Caco-2 (cell line): ENCODE measurements at regions not wholly inside any gene's neighbourhood (a gene's known extent, or its start where the extent isn't known, plus 50 kb on each side); places are given as distances from the start of the nearest gene placed in this dataset.

Source experiments
- BruUV-seq: library from RNA; stranded (reverse); fragments of 400-500 nt; replicated peaks from 2 replicates; lab custom pipeline; 2021; lab: Mats Ljungman, UMichigan
- CTCF ChIA-PET: fragments of 300-600 bp; sonication (Branson Sonifier 250); formaldehyde crosslinking; loops from one replicate; lab custom pipeline; 2022; ENCODE audit warnings: antibody characterized with exemption; lab: Charles Lee
- POLR2A ChIA-PET: fragments of 300-600 bp; sonication (Branson Sonifier 250); formaldehyde crosslinking; loops from one replicate; lab custom pipeline; 2022; ENCODE audit warnings: antibody characterized with exemption; lab: Charles Lee
- DNase-seq, 2 experiments: peaks; one replicate each; pipeline versions ENCODE4 v3.0.0 to v3.0.0-alpha.2; 2020 to 2022
- H3K27me3 ChIP-seq: replicated peaks from 2 replicates; pipeline ENCODE4 v1.6.0; 2011; ENCODE audit warnings: low read length; ENCODE audit not compliant: control insufficient read depth, insufficient read depth
- H3K36me3 ChIP-seq: 2 replicates; pipeline ENCODE4 v1.5.1; 2011; ENCODE audit warnings: low read length; ENCODE audit not compliant: control insufficient read depth, insufficient read depth
- H3K4me1 ChIP-seq: fragments of 250-450 bp; sonication (Bioruptor Pico); 2 replicates; pipeline ENCODE4 v1.5.1; 2020; ENCODE audit warnings: mild to moderate bottlenecking
- H3K4me3 ChIP-seq: 2 replicates; pipeline ENCODE4 v1.5.1; 2011; ENCODE audit warnings: low read depth, mild to moderate bottlenecking, control low read depth, low read length
- H3K9me3 ChIP-seq: fragments of 250-450 bp; sonication (Bioruptor Pico); 2 replicates; pipeline ENCODE4 v1.5.1; 2020; ENCODE audit warnings: mild to moderate bottlenecking, moderate library complexity
- H3K27ac Mint-ChIP-seq: one replicate; pipeline ENCODE4 v1.8.0; 2022; ENCODE audit warnings: mixed read lengths; ENCODE audit not compliant: unreplicated experiment
- H3K27me3 Mint-ChIP-seq: one replicate; pipeline ENCODE4 v1.8.0; 2022; ENCODE audit warnings: mixed read lengths; ENCODE audit not compliant: insufficient read depth, unreplicated experiment
- H3K36me3 Mint-ChIP-seq: one replicate; pipeline ENCODE4 v1.8.0; 2022; ENCODE audit warnings: mild to moderate bottlenecking, mixed read lengths; ENCODE audit not compliant: insufficient read depth, unreplicated experiment
- H3K4me1 Mint-ChIP-seq: one replicate; pipeline ENCODE4 v1.8.0; 2022; ENCODE audit warnings: low read depth, mixed read lengths; ENCODE audit not compliant: unreplicated experiment
- H3K4me3 Mint-ChIP-seq: one replicate; pipeline ENCODE4 v1.8.0; 2022; ENCODE audit warnings: mild to moderate bottlenecking, moderate library complexity, mixed read lengths; ENCODE audit not compliant: unreplicated experiment
- H3K9me3 Mint-ChIP-seq: one replicate; pipeline ENCODE4 v1.8.0; 2022; ENCODE audit warnings: mixed read lengths; ENCODE audit not compliant: unreplicated experiment
- intact Hi-C: fragments of 100-400 bp; cut with micrococcal nuclease; formaldehyde crosslinking; loops from one replicate; pipeline ENCODE4 v1.10.0; 2022; ENCODE audit not compliant: unreplicated experiment
- TF ChIP-seq, protein P1 (sequence below), 2 experiments: fragments of 200-600 bp in 1 of 2; IDR thresholded peaks; 1 replicate in 1 of 2; 2 replicates in 1 of 2; pipeline versions ENCODE4 v1.5.1 to v1.8.0; 2011 to 2022; ENCODE audit warnings: antibody characterized with exemption in 1 of 2, control low read depth in 1 of 2, inconsistent platforms in 1 of 2, low read depth in 1 of 2, low read length in 1 of 2, mild to moderate bottlenecking in 1 of 2, moderate library complexity in 1 of 2; ENCODE audit not compliant: insufficient read depth in 1 of 2, severe bottlenecking in 1 of 2, unreplicated experiment in 1 of 2

DNA sequence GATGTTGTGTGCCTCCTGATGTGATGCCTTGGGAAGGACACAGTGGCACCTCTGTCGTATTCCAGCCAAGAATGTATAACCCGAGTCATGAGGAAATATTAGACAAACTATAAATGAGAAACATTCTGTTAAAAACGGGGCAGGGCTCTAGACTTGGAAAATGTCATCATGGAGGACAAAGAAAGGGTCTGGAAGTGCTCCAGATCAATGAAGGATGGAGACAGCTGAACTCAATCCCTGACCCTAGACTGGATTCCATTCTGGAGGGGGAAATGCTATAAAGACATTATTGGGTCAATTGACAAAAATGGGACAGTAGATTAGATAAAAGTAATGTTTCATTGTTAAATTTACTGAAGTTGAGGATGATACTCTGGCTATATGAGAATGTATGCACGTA lies 92.1 kb downstream of the SLC4A3 start:
- Mint-ChIP-seq H3K4me3 (no peak overlapping the region), H3K27me3 (peaks cover 5% of the 10 kb centered on the region), H3K9me3 (no peaks in the 10 kb centered on the region), H3K36me3 (no peaks in the 10 kb centered on the region), H3K27ac (no peak overlapping the region), H3K4me1 (no peaks in the 10 kb centered on the region)
- Histone ChIP-seq H3K36me3 (no peaks in the 10 kb centered on the region), H3K9me3 (no peaks in the 10 kb centered on the region), H3K4me1 (no peaks in the 10 kb centered on the region), H3K27me3 (no peaks in the 10 kb centered on the region), H3K4me3 (no peak overlapping the region)
- TF ChIP-seq, protein P1, sequence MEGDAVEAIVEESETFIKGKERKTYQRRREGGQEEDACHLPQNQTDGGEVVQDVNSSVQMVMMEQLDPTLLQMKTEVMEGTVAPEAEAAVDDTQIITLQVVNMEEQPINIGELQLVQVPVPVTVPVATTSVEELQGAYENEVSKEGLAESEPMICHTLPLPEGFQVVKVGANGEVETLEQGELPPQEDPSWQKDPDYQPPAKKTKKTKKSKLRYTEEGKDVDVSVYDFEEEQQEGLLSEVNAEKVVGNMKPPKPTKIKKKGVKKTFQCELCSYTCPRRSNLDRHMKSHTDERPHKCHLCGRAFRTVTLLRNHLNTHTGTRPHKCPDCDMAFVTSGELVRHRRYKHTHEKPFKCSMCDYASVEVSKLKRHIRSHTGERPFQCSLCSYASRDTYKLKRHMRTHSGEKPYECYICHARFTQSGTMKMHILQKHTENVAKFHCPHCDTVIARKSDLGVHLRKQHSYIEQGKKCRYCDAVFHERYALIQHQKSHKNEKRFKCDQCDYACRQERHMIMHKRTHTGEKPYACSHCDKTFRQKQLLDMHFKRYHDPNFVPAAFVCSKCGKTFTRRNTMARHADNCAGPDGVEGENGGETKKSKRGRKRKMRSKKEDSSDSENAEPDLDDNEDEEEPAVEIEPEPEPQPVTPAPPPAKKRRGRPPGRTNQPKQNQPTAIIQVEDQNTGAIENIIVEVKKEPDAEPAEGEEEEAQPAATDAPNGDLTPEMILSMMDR (IDR thresholded peaks at IDR 0.05; ENCODE audit: insufficient read depth in 1 of 2, low read depth in 1 of 2, low read length in 1 of 2, severe bottlenecking in 1 of 2, unreplicated experiment in 1 of 2): no peak
- ChIA-PET POLR2A (no interaction called here), CTCF (no interaction called here)
- DNase-seq: no peak
- intact Hi-C loops: no loop called here
- BruUV-seq: no TSS peak

DNA sequence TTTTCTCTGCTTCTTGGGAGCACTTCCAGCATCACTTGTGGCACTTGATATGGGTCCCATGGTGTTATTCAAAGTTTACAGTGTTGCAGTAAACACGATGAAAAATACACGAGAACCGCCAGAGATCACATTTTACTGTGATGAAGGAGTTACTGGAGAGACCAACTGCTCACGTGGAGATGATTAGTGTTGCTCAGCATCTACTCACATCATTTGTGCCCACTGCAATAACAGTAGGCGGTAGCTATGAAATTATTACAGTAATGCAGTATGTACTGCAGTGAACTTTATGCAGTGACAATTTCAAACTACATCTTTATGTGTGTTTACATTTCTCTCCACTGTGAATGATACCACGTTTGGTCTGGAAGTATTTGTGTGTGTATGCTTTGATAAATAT lies 93.5 kb downstream of the SLC4A3 start:
- H3K9me3 ChIP-seq: no peaks in the 10 kb centered on the region
- ChIA-PET CTCF (interaction anchor here (0.5 kb wide), 1 partner anchor 108 kb away, joined by 3 read pairs; no protein-coding TSS in a partner anchor), POLR2A (no interaction called here)
- H3K4me1 Mint-ChIP-seq: no peaks in the 10 kb centered on the region
- BruUV-seq: no TSS peak
- no peaks in the 10 kb centered on the region for H3K36me3 ChIP-seq
- H3K4me1 ChIP-seq: no peaks in the 10 kb centered on the region
- peaks cover 5% of the 10 kb centered on the region for H3K27me3 Mint-ChIP-seq
- no peak overlapping the region for H3K4me3 Mint-ChIP-seq
- no peaks in the 10 kb centered on the region for H3K27me3 ChIP-seq
- H3K9me3 Mint-ChIP-seq: no peaks in the 10 kb centered on the region
- DNase-seq: no peak
- H3K36me3 Mint-ChIP-seq: no peaks in the 10 kb centered on the region
- intact Hi-C loops: no loop called here
- no peak overlapping the region for H3K27ac Mint-ChIP-seq
- H3K4me3 ChIP-seq: no peak overlapping the region
- TF ChIP-seq, protein P1 (IDR thresholded peaks at IDR 0.05; ENCODE audit: insufficient read depth in 1 of 2, low read depth in 1 of 2, low read length in 1 of 2, severe bottlenecking in 1 of 2, unreplicated experiment in 1 of 2): no peak

DNA sequence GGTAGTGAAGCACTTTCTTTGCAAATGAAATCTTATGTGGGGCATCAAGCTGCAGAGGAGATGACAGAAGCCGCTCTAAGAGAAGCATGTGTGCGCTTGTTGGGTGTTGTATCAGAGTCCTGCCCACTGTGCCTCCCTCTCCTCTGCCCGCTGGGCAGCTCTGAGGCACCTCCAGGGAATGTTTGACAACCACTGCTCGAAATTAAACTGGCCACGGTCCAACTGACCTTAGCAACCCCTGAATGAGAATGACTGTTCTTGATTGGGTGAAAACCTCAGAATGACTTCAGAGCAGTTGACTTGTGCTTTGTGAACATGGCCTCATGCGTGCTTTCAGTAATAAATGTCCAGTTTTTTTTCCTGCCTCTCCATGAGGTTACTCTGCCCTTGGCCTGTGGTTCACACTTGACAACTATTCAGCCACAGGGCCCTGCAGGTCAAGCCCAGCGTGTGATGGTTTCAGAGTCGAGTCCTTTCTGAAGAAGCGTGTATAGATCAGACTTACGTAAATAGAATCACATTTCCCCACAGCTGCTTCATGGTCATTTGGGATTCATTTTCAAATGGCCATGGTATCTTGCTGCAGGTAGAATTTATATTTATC lies 94.9 kb downstream of the SLC4A3 start:
- Histone ChIP-seq H3K4me1 (no peaks in the 10 kb centered on the region), H3K4me3 (no peak overlapping the region), H3K9me3 (no peaks in the 10 kb centered on the region), H3K36me3 (no peaks in the 10 kb centered on the region), H3K27me3 (no peaks in the 10 kb centered on the region)
- no peaks in the 10 kb centered on the region for H3K9me3 Mint-ChIP-seq
- DNase-seq: no peak
- H3K36me3 Mint-ChIP-seq: no peaks in the 10 kb centered on the region
- BruUV-seq: no TSS peak
- ChIA-PET POLR2A (no interaction called here), CTCF (no interaction called here)
- H3K4me3 Mint-ChIP-seq: no peak overlapping the region
- H3K27me3 Mint-ChIP-seq: peaks cover 2% of the 10 kb centered on the region
- H3K27ac Mint-ChIP-seq: no peak overlapping the region
- TF ChIP-seq, protein P1 (IDR thresholded peaks at IDR 0.05; ENCODE audit: insufficient read depth in 1 of 2, low read depth in 1 of 2, low read length in 1 of 2, severe bottlenecking in 1 of 2, unreplicated experiment in 1 of 2): no peak
- no peaks in the 10 kb centered on the region for H3K4me1 Mint-ChIP-seq
- intact Hi-C loops: no loop called here
